ENCODE measurements at regions not wholly inside any gene's neighbourhood (a gene's known extent, or its start where the extent isn't known, plus 50 kb on each side); places are given as distances from the start of the nearest gene placed in this dataset.

GRCh38 chrX:124594017-124594651, 247.8 kb downstream of the SH2D1A start:
- TF ChIP-seq CTCF (IDR thresholded peaks at IDR 0.05) (no peak), POLR2A (IDR thresholded peaks at IDR 0.05) (no peak)
